Rectal smooth muscle tissue (tissue), 1 donor: ENCODE measurements at regions not wholly inside any gene's neighbourhood (a gene's known extent, or its start where the extent isn't known, plus 50 kb on each side); places are given as distances from the start of the nearest gene placed in this dataset.
"Not testable (repeated sequence)": the region's sequence is repeated elsewhere in the genome, so short reads cannot be mapped to it uniquely, and the experiment has no call there.

Source experiments
- H3K27ac ChIP-seq: one replicate; pipeline ENCODE4 v1.7.0; 2013; ENCODE audit warnings: low read depth, low read length, inconsistent platforms
- H3K27me3 ChIP-seq: one replicate; pipeline ENCODE4 v1.7.0; 2013; ENCODE audit warnings: low read length; ENCODE audit not compliant: control insufficient read depth, insufficient read depth
- H3K36me3 ChIP-seq: one replicate; pipeline ENCODE4 v1.7.0; 2013; ENCODE audit warnings: low read length; ENCODE audit not compliant: control insufficient read depth, insufficient read depth
- H3K4me1 ChIP-seq: one replicate; pipeline ENCODE4 v1.7.0; 2013; ENCODE audit warnings: low read length; ENCODE audit not compliant: control insufficient read depth, insufficient read depth
- H3K4me3 ChIP-seq: one replicate; pipeline ENCODE4 v1.7.0; 2013; ENCODE audit warnings: low read length
- H3K9ac ChIP-seq: one replicate; pipeline ENCODE4 v1.7.0; 2013; ENCODE audit warnings: low read length

DNA sequence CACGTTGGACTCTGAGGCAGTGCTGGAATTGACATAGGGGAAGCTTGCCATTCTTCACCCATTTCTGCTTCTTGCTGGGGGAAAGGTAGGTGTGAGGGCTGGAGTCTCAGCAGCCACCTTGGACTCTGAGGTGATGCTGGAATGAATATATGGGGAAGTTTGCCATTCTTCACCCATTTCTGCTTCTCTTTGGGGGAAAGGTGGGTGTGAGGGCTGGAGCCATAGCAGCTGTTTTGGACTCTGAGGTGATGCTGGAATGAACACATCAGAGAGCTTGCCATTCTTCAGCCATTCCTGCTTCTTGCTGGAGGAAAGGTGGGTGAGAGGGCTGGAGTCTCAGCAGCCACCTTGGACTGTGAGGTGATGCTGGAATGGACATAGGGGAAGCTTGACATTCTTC is 115.1 kb downstream of the CRLF2 start:
- no peaks in the 10 kb centered on the region for H3K4me1 ChIP-seq
- no peaks in the 10 kb centered on the region for H3K27me3 ChIP-seq
- H3K9ac ChIP-seq = no peak overlapping the region
- no peak overlapping the region for H3K27ac ChIP-seq
- no peak overlapping the region for H3K4me3 ChIP-seq
- H3K36me3 ChIP-seq = no peaks in the 10 kb centered on the region

DNA sequence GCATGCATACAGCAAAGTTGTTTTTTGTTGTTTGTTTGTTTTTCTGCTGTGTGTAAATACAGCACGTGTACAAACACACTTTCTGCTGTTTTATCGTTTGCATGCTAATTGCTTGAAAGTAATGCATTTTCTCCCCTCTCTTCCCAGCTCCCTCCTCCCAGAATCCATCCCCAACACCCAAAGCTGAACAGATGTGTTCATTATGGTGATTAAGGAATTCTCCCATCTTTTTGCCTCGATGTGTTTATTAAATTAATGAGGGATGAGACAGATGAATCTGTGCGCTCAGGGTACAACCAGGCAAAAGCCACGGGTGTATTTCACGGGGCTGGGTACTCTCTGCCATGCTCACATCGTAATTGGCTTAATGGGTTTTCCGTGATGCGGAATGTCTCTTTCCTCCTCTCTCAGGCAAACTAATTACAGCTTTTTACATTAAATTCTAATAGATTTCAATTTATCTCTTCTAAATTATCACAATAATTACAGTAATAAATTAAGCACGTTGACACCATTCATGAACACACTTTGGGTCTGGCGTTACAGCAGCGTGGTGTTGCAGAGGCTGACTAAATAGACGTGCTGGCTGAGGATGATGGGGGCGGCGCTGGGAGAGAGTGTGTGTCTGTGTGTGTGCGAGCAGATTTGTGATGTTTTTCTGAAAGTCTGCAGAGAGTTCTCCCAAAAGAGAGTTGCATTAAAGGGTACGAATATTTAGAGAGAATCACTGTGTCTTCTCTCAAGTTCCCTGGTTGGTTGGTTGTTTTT is 117.7 kb downstream of the CRLF2 start:
- H3K36me3 ChIP-seq = no peaks in the 10 kb centered on the region
- no peaks in the 10 kb centered on the region for H3K4me1 ChIP-seq
- no peak overlapping the region for H3K27ac ChIP-seq
- H3K4me3 ChIP-seq = no peak overlapping the region
- H3K9ac ChIP-seq = no peak overlapping the region
- H3K27me3 ChIP-seq = no peaks in the 10 kb centered on the region

DNA sequence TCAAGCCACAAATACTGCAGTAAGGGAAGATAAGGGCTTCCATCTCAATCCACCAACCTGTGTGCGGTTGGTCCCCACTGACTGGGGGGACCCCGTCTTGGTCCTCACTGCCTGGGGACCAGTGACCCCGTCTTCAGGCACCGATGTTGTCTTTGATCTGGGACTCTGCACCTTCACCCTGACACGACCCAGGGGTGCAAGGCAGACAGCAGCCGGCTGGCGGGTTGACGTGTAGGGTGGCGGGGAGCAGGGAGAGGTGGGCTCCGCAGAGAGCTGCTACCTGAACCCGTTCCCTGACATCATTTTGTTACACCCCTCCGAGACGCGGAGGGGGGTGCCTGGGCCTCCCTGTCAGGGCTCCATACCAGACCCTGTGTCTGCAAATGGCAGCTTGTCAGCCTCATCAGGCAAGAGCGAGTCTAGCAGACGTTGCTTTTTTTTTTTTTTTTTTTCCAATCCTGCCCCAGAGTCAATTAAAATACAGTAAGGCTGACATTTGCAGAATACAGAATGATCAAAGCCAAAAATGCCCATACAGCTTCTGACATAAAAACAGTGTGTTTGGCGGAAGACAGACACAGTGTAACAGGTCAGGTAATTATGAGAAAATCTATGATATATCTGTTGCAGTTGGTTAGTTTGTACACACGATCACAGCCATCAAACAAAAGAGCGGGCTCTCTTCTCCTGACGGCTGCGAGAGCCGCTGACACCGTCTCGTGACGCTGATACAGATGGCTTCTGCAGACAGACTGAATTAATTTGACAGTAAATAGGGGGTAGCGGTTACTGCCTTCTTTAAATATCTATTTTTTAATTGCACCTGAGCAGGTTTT is 118.6 kb downstream of the CRLF2 start:
- H3K27me3 ChIP-seq = no peaks in the 10 kb centered on the region

DNA sequence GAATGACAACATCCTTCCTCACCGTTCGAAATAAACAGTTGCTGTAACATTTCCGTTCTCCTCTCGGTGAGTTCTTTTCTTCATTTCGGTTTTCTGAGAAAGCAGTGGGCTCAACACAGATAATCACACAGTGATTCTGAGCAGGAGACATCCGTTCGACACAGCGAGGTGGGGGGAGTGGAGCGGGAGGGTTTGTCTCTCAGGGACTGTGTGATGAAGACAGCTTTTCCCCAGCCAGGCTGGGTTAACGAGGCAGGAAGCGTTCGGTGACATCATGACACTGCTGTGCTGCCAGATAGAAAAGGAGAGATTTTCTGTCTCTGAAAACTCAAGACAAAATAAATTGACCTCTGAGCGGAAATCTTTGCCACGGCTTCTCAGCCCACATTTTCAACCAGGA is 119.3 kb downstream of the CRLF2 start:
- no peak overlapping the region for H3K4me3 ChIP-seq
- H3K27ac ChIP-seq = no peak overlapping the region
- H3K4me1 ChIP-seq = no peaks in the 10 kb centered on the region
- no peaks in the 10 kb centered on the region for H3K36me3 ChIP-seq
- no peaks in the 10 kb centered on the region for H3K27me3 ChIP-seq
- H3K9ac ChIP-seq = no peak overlapping the region

More for the DNA sequence above, 118.6 kb downstream of the CRLF2 start:
- Histone ChIP-seq H3K27ac (no peak overlapping the region), H3K4me1 (no peaks in the 10 kb centered on the region), H3K36me3 (no peaks in the 10 kb centered on the region), H3K4me3 (no peak overlapping the region), H3K9ac (no peak overlapping the region)

DNA sequence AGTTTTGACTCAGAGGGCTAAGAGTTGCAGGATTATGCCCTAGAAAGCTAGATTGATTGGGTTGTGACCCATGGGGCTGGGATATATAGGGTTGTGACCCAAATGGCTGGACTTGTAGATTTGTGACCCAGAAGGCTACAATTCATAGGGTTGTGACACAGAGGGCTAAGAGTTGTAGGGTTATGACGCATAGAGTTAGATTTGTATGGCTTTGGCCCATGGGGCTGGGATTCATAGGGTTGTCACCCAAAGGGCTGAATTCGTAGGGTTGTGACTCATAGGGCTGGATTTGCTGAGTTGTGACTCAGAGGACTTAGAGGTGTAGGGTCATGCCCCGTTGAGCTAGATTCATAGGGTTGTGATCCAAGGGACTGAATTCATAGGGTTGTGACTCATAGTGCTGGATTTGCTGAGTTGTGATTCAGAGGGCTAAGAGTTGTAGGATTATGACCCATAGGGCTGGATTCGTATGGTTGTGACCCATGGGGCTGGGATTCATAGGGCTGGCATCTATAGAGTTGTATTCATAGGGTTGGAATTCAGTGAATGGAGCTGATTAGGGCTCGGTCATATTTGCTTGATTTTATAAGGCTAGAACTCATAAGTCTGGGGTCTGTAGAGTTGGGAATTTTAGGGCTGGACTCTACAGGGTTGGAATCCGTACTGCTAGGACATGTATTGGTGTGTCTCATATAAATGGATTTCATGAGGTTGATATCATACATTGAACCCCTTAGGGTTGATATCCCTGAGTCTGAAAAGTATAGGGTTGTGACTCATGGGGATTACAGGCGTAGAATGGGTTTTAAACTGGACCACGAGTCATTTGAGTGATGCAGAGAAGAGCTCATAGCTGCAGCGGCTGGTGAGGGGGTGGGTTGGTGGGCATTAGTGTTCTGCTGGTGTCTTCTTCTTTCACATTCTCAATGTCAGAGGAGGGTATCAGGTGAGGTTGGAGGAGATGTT is 125.7 kb downstream of the CRLF2 start:
- Histone ChIP-seq H3K4me1 (no peaks in the 10 kb centered on the region), H3K36me3 (no peaks in the 10 kb centered on the region), H3K27ac (no peak overlapping the region), H3K4me3 (no peak overlapping the region), H3K9ac (no peak overlapping the region), H3K27me3 (no peaks in the 10 kb centered on the region)

GRCh38 chrX:1085871-1086270 is 126.6 kb downstream of the CRLF2 start:
- H3K27ac ChIP-seq, H3K4me3 ChIP-seq, H3K4me1 ChIP-seq, H3K27me3 ChIP-seq, H3K9ac ChIP-seq, H3K36me3 ChIP-seq: not testable (repeated sequence)

- no peak overlapping the region for H3K4me3 ChIP-seq
- H3K9ac ChIP-seq = no peak overlapping the region
These were observed 127.8 kb downstream of the CRLF2 start for GRCh38 chrX:1084689-1085088.

GRCh38 chrX:1076871-1077651 is 135.4 kb downstream of the CRLF2 start:
- Histone ChIP-seq H3K9ac (no peak overlapping the region), H3K4me3 (no peak overlapping the region), H3K27me3 (no peaks in the 10 kb centered on the region), H3K36me3 (no peaks in the 10 kb centered on the region), H3K4me1 (no peaks in the 10 kb centered on the region), H3K27ac (no peak overlapping the region)

More at GRCh38 chrX:1084689-1085088, 127.8 kb downstream of the CRLF2 start:
- no peaks in the 10 kb centered on the region for H3K27me3 ChIP-seq
- H3K4me1 ChIP-seq = no peaks in the 10 kb centered on the region
- H3K36me3 ChIP-seq = no peaks in the 10 kb centered on the region
- no peak overlapping the region for H3K27ac ChIP-seq

DNA sequence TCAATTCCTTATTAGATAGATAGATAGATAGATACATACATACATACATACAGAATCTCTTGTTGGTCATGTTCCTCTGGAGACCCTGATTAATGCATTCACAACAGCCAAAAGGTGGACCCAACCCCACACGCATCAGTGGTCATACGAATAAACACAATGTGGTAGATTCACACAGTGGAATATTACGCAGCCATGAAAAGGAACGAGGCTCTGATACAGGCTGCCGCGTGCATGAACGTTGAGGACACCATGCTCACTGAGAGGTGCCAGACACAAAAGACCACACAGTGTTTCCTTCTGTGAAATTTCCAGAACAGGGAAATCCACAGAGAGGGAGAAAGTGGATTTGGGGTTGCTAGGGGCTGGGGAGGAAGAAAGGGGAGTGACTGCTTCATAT is 136.7 kb downstream of the CRLF2 start:
- no peaks in the 10 kb centered on the region for H3K36me3 ChIP-seq
- no peak overlapping the region for H3K9ac ChIP-seq
- no peak overlapping the region for H3K4me3 ChIP-seq
- H3K27ac ChIP-seq = no peak overlapping the region
- no peaks in the 10 kb centered on the region for H3K27me3 ChIP-seq
- H3K4me1 ChIP-seq = no peaks in the 10 kb centered on the region

DNA sequence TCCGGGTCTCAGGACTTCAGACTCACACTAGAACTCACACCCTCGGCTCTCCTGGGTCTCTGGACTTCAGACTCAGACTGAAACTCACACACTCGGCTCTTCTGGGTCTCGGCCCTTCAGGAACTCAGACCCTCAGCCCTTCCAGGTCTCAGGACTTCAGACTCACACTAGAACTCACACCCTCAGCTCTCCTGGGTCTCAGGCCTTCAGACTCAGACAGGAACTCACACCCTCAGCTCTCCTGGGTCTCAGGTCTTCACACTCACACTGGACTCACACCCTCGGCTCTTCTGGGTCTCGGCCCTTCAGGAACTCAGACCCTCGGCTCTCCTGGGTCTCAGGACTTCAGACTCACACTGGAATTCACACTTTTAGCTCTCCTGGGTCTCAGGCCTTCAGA is 137.3 kb downstream of the CRLF2 start:
- H3K27me3 ChIP-seq = no peaks in the 10 kb centered on the region
- no peaks in the 10 kb centered on the region for H3K4me1 ChIP-seq
- H3K4me3 ChIP-seq = no peak overlapping the region
- no peak overlapping the region for H3K9ac ChIP-seq
- no peak overlapping the region for H3K27ac ChIP-seq
- no peaks in the 10 kb centered on the region for H3K36me3 ChIP-seq

DNA sequence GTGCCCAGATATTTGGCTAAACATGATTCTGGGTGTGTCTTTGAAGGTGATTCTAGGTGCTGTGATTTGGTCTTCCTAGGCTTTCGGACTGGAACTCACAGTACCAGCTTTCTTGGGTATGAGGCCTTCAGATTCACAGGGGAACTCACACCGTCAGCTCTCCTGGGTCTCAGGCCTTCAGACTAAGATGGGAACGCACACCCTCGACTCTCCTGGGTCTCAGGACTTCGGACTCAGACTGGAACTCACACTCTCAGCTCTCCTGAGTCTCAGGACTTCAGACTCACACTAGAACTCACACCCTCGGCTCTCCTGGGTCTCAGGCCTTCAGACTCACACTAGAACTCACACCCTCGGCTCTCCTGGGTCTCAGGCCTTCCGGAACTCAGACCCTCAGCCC is 137.7 kb downstream of the CRLF2 start:
- H3K4me3 ChIP-seq = no peak overlapping the region
- H3K27ac ChIP-seq = no peak overlapping the region
- H3K9ac ChIP-seq = no peak overlapping the region
- no peaks in the 10 kb centered on the region for H3K4me1 ChIP-seq
- H3K27me3 ChIP-seq = no peaks in the 10 kb centered on the region
- no peaks in the 10 kb centered on the region for H3K36me3 ChIP-seq
